Stimulated activated CD4-positive, alpha-beta T cell treated with anti-CD3 and anti-CD28 coated beads, Interleukin-15, amount 100 ng/mL, for 1 hour (primary cell): ENCODE measurements at regions not wholly inside any gene's neighbourhood (a gene's known extent, or its start where the extent isn't known, plus 50 kb on each side); places are given as distances from the start of the nearest gene placed in this dataset.

Source experiments
- DNase-seq, 2 donors: peaks; one replicate each; pipeline ENCODE4 v3.0.0-alpha.2; 2020; ENCODE audit warnings: low read depth in 1 of 2, low spot score in 1 of 2

DNA sequence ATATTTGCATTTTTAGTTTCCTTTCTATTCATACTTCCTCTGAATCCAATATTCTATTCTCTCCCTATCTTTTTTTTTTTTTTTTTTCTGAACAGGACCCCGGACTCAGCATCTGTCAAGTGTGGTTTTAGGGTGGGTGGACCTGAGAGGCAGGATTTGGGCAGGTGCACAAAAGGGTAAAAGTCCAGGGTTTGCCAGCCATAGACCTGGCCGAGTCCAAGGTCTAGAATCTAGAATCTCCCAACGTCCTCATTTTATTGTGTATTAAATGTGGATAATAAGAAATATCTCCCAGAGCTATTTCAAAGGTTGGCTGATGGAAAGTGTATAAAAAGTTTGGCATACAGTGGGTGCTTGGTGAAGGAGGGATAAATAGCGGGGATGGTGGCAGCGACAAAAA lies 273.3 kb upstream of the MAF start:
- DNase-seq: no peak

DNA sequence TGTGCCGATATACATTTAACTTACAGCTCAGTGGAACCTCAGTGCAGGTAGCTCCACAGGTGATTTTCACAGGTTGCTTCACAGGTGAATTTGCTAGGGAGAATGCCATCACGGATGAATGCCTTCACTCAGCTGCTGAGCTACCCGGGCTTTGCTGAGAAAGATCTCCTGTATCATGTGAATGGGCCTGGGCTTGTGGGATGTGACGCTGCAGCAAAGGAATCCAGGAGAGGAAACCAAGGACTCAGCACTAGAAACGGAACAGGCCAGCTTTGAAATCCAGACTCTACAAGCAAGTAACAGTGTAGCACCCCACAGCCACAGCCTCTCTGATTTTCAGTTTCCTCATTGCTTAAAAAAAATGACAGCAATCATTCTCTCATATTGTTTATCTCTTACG lies 271.4 kb upstream of the MAF start:
- DNase-seq: no peak

DNA sequence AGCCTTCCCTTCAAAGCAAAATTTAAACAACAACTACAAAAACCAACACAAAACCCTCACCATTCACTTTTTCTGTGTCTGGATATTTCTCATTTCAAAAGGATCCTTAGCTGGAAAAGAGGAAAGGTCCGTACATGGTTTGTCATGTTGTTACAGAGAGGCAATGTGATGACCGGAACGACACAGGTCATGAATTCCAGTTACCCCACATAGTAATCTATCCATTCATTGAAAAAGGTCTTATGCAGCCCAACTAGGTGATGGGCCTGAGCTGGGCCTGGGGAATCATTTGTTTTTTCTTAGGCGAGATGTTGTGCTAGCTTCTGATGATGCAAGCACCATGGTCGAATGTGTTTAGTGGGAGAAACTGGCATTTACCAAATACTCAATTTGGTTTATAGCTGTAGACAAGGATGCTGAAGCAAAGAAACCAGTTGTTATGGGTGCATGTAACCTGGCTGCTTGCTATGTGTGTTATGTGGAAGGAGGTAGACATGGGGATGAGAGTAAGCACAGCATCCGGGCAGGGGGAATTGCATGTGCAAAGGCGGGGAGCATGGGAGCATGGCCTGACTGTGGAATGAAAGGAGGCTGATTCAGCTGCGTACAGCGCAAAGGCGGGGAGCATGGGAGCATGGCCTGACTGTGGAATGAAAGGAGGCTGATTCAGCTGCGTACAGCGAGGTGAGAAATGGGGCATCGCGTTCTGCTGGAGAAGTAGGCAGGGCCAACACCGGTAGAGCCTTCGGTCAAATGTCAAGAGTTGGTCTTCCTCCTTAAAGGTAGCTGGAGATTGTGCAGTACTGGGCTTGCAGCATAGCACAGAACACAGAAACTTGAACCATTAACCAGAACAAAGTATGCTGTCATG lies 269.7 kb upstream of the MAF start:
- DNase-seq: no peak

DNA sequence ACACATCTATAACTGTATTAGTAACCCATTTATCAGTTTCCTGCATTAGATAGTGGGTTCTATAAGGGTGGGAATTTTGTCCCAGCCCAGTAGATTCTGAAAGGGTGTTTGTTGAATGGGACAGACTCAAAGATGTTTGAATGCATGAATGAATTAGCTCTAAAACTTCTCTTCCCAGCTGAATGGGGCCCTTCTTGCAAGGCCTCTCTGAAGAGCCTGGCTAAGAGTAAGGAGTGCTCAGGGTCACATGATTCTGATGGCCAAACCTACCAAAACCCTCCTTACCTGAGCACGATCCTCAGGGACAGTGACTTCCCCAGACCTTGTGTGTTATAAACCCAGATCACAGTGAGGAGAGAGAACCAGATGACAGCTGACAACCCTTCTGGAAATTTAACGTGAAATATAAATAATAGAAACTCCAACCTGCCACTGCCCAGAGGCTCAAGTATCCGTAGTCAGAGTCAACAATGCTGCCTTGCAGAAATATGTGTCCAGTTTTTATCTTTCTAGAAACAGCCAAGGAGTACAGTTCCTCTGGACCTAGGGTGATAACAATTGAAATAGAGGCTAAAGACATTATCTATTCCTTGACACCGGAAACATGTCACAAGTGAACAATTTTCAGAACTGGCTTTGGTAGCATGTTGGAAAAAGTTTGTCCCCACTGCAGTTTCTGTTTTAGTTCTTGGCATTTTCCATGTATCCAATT lies 268.9 kb upstream of the MAF start:
- no peak for DNase-seq

DNA sequence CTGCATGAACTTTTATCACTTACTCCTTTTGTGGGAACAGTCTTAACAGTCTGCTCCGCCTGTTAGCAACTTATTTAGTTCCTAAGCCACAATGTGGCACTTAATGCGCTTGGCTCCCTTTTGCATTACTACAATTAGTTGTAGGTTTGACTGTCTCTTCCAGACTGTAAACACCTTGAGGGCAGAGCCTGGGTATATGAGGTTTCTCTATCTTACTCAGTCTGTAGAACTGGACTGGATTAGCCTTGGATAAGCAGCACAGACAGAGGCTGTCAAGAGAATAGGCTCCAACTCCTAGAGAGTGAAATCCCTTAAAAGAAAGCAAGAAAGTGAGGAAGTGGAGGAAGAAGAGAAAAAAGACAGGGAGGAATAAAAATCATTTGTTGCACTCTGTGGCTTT lies 268.3 kb upstream of the MAF start:
- DNase-seq: no peak

DNA sequence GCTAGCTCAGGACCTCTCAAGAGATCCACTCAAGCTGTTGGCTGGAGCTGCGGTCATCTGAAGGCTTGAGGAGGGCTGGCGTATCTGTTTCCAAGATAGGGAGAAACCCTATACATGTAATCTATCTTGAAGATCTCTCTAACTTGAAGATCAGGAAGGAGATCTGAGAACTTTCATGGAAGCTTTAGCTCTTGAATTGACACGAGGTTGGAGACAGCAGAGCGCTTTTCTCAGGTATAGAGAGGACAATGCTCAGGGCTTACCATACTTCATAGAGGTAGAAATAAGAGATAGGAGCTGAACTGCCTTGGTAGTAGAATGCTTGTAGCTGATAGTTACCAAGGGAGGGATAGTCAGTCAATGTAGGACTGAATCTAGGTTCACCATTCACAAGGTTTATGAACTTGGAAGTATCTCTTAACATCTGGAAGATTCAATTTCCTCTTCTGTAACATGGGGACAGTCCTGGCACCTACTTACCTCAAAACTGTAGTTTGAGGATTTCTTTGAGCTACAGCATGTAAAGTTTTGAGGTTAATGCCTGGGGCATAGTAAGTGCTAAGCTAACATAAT lies 267.0 kb upstream of the MAF start:
- no peak for DNase-seq

DNA sequence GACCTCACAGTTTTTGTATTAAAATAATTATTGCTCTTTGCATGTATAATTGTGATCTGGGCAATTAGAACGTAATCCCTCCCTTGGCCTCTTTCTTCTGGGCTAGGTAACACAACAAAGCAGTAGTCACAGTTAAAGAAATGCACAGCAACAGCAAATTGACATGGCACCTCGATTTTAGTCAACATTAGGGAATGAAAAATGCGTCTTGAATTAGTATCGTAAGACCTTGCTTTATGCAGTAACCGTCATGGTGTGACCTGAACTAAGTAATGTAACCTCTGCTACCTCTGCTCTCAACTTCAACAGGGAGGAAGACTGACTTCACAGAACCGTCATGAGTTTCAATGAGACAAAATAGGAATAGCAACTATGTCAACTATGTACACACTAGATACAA lies 265.4 kb upstream of the MAF start:
- no peak for DNase-seq

DNA sequence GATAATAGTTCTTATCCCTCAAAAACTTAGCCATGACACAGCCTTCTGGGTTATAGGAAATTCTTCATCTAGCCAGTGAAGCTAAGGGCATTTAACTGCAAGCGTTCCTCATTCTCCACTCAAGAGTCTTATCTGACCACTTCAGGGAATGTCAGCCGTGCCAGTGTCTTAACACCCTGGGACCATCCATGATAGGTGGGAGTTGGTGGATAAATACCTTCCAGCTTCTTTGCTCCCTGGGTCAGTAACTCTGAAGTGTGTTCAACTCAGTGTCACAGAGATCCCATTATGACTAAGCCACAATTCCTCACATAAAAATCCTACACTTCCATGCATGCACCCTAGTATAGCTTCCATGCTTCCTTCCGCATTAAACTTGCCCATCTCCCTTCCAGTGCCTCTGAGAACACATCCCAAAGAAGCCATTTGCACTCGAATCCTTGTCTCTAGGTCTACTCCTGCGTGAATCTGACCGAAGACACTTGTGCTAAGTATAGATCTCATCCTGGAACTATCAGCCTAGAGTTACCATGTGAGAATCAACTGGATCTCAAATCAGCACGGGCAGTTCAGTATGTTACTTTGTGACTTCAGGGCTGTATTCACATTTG lies 264.3 kb upstream of the MAF start:
- DNase-seq: no peak

DNA sequence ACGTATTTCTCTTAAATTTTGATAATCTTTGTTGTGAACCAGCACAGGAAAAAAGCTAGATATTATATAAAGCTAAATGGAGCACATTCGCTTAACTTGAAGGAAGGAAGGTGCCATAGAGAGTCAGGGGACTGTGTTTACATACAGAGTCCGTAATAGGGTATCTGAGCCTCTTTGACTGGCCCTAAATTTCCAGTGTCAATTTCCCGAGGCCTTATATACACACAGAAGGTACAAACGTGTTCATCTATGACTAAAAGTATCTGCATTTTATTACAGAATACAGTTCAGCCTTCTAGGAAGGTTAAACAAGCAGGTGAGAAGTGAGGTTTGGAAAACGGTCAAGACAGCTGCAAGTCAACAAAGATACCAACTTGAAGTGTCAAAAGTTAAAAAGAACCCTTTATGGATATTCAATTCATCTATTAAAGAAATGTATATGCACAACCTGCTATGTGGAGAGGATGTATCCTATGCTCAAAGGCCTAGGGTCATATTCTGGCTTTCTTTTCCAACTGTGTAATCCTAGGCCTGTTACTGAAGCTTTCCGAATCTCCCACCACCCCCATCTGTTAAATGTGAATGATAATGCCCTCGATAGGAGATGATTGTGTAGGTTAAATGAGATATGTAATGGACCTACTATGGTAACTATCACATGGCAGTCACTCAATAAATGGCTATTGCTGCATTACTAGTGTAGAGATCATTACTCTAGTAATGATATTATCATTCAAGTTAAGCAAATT lies 263.7 kb upstream of the MAF start:
- no peak for DNase-seq

DNA sequence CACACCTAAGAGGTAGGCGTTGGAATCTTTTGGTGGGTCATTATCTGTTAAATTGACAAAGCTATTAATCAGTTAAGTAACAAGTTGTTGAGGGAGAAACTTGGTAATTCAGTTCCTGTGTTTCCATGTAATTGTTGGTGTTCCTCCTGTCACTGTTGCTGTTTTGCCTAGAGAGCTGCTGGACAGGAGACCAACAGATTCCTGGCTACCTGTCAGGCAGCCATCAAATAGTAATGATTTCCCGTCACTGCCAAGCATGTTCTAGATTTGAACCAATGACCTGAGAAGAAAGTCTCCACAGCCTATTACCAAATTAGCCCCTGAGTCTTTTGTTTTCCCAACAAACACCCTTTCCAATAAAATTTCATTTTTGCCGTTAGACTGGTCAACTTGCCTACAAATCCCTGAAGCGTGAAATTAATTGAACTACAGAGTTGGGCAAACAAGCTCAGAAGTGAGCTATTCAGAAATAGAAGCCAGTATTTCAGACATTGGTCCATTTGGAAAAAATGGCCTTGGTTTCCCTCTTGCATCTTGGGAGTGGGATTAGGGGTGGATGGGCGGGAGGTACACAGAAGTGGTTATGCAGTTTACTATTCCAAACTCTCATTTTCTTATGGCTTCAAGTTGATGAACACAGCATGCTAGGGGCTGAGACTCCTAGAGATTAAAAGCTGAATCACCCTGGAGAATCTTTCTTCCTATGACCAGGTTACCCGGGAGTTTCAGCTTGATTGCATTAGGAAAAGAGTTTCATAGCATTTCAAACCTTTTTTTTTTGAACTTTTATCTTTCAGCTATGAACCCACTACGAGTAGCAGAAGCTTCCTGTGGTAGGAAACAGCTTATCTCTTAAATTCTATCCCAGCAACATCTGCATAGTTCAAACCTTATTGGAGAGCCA lies 262.8 kb upstream of the MAF start:
- no peak for DNase-seq

DNA sequence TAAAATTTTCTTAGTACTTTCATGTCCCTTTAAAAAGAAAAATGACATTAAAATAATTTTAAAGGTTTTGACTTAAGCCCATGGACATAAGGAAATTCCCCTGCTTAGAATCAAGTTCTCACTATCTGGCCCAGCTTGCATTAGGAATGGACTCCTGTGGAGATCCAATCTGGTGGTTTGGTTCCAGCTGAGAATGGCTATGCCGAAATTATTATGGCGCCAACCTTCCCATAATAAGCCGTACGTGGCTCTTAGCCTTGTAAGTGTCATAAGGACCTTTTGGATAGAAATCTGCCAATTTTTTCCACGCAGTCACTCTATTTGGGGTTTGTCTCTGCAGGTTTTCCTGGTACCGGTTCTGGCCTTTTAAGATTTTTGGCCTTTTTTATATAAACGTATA lies 262.1 kb upstream of the MAF start:
- DNase-seq: no peak

DNA sequence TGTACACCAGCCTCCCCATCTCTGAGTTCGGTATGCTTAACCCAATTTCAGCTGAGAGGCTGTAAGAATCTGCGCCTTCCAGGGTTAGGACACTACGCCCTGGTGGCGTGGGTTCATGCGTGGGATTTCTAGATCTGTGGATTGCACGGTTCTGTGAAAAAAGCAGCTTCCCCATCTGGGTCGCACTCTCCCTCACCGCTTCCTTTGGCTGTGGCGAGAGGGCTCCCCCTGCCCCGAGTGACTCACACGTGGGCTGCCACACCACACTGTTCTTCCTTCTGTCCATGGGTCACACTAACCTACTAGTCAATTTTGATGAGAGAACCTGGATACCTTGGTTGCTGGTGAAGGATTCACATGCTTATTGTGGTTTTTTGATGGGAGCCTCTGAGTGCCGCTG lies 256.0 kb upstream of the MAF start:
- no peak for DNase-seq

DNA sequence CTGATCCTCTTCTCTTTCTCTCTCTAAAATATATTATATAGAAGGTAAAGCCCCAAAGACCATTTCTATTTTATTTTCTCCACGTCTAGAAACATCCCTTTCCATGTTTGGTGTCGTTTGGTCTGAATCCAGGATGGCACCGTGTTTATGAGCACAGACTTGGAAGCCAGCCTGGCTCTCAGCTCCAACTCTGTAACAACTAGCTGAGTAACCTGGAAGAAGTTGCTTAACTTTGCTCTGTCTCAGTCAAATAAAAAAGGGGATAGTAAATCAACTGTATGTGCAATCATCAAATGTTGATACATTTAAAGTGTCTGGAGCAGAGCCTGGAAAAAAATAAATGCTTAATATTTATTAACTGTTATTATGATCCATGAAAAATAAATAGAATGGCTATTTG lies 249.8 kb upstream of the MAF start:
- no peak for DNase-seq

DNA sequence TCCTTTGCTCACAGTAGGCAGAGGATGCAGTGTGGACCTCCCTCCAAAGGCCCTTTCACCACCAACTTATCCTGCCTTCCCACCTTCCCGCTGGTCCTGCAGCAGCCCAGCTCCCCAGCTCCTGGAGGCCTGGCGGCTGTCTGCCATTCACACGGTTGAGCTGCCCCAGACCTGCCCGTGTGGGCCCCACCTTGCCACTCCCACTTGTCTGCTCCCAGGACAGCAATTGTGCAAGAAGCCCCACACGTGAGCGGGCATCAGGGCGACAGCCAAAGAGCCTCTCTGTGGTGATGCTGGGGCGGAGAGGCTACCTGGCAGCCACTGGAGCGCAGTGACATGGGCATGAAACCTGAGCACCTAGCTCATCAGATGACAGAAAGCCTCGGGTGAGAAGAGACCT lies 248.6 kb upstream of the MAF start:
- no peak for DNase-seq

DNA sequence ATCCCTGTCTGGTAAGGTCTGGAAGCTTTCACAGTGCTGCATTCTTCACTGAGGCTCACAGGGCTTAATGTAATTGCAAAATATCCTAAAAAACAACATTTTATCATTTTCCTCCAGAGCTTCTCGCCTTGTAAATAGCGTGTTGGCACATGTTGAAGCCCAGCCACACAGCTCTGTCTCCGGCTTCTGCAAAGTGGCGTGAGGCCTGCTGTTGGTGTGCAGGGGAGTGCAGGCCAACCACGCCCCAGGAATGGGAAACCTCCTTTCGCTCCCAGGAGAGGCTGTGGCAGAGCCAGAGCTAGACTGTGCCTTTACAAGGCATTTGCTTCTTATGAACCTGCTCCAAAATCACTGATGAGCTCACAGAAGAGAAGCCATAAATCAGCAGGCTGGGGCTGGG lies 248.2 kb upstream of the MAF start:
- DNase-seq: no peak

DNA sequence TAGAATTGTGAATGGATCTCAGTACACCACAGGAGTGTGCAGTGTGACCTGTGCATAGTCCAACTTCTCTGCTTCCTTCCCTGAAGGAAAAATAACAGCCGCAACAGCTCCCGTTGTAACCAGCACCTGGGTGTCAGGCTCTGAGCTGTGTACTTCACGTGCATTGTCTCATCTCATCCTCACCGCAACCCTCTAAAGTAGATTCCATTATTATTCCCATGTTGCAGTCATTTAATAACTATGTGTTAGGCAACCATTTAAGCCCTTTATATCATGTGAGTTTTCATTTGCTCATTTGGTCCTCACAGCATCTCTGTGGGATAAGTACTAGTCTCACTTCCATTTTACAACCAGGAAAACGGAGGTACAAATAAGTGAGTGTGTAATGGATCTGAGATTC lies 247.0 kb upstream of the MAF start:
- no peak for DNase-seq

DNA sequence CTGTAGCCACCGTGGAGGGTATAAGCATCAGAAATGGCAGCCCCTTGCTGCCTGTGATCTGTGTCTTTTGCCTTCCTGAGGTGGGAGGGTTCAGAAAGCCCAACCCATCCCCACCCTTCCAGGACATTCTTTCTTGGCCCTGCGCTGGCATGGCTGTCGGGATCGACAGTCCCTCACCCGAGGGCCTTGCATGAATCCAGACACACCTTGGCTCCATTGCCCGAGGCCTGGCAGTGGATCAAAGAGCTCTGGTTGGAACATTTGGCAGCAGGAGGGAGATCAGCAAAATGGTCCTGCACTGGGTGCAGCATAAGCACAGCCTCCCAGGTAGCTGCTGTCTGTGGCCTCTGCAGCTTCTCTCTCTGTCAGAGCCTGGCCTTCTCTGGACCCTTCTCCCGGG lies 246.6 kb upstream of the MAF start:
- DNase-seq: no peak

DNA sequence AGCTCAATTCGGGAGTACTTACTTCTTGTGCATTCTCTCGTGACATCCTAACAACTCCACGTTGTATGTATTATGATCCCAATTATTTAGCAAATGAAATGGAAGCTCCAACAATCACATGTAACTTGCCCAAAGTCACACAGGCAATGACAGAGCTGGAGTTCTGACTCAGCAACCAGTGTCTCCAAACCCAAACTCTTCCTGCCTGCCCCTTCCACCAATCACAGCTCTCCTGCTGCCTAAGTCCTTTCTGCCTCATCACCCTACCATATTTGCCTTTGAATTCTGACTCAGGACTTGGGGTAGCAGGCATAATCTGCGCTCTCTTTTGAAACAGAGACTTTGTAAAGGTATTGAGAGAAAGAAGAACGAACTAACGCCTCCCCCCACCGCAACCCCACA lies 245.2 kb upstream of the MAF start:
- no peak for DNase-seq

DNA sequence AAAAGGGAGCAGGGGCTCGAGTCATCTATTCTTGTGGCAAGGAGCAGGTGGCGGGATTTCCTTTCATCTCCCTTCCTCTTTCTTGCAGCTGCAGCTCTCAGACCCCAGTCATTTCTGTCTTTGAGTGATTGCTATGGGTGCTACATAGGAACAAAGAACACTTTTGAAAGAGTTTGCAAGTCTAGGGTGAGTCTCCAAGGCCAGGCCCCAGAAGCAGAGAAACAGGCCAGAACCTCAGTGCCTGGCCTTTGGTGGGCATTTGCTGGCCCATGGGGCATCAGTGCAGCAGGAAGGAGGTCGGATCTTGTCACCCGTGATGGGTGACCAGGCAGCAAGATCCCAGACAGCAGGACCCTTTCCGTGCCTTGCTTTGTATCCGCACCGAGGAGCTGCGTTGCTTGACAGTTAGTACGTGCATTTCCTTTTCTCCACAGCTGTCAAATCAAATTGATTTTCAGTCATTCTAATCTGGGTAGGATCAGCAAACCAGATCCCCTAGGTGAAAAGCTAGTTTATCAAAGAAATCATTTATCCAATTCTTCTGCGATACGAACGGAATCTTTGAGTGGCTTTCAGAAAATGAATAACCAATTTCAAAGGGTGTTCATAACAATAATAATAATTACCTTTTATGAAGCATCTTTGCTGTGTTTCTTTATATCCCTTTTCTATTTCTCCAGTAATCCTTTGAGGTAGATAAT lies 244.6 kb upstream of the MAF start:
- no peak for DNase-seq

DNA sequence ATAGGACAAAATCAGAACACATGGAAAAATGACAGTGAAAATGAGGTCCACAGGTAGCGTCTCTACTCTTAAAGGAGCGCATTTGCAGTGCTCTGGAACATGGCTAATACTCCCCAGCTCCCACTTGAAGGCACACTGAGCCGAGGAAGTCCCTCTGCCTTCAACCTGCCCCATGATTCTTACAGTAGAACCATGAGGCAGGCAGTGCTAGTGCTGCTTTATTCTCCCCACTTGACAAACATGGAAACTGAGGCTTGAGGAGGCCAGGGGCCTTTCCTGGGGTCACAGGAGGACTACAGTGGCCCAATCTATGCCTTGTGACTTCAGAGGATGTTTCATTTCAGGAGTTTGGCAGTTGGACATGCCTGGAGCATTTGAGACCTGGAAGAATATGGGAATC lies 244.1 kb upstream of the MAF start:
- no peak for DNase-seq
